HCT116 (cell line): ENCODE measurements at regions not wholly inside any gene's neighbourhood (a gene's known extent, or its start where the extent isn't known, plus 50 kb on each side); places are given as distances from the start of the nearest gene placed in this dataset.
"Not testable (repeated sequence)": the region's sequence is repeated elsewhere in the genome, so short reads cannot be mapped to it uniquely, and the experiment has no call there.

Source experiments
- ATAC-seq: fragments of 200-7000 bp; cut with Tn5 transposase; 2 replicates; pipeline ENCODE4 v1.9.1; 2020; ENCODE audit warnings: mild to moderate bottlenecking, moderate library complexity
- BruUV-seq: library from RNA; stranded (reverse); fragments of 400-500 nt; replicated peaks from 2 replicates; lab custom pipeline; 2021; lab: Mats Ljungman, UMichigan
- CTCF ChIA-PET: fragments of 300-600 bp; sonication (Branson Sonifier 250); formaldehyde crosslinking; loops from one replicate; lab custom pipeline; 2021; ENCODE audit warnings: antibody characterized with exemption; lab: Charles Lee
- POLR2A ChIA-PET: fragments of 300-600, 350-600 bp; sonication (Branson Sonifier 250); formaldehyde crosslinking; loops from one replicate; lab custom pipeline; 2021; ENCODE audit warnings: antibody characterized with exemption; lab: Charles Lee
- RAD21 ChIA-PET, 2 experiments: fragments of 300-600 bp; sonication (Branson Sonifier 250); formaldehyde crosslinking; loops; one replicate each; lab custom pipeline; 2023; ENCODE audit warnings: low total read pairs in 2 of 2; ENCODE audit not compliant: uncharacterized antibody in 2 of 2, unreplicated experiment in 2 of 2, low non-redundant PET in 1 of 2; lab: Charles Lee
- DNase-seq: peaks from one replicate; pipeline ENCODE4 v3.0.0-alpha.2; 2010; ENCODE audit warnings: low read depth, low spot score
- H2AFZ ChIP-seq: fragments of 200-600 bp; shearing (Covaris generic), sonication (generic); 2 replicates; pipeline ENCODE4 v1.6.1; 2017; ENCODE audit warnings: low read depth, mixed run types, mixed read lengths, antibody characterized with exemption, low read length; ENCODE audit not compliant: poor library complexity, severe bottlenecking
- H3K27ac ChIP-seq: 2 replicates; pipeline ENCODE4 v1.5.1; 2012; ENCODE audit warnings: low read depth, low read length
- H3K27me3 ChIP-seq: fragments of 200-600 bp; sonication (generic); 2 replicates; pipeline ENCODE4 v1.6.1; 2016; ENCODE audit warnings: mixed run types, low read length, mixed read lengths; ENCODE audit not compliant: insufficient read depth
- H3K36me3 ChIP-seq, 2 experiments: fragments of 200-500 bp in 1 of 2; fragments of 200-600 bp in 1 of 2; sonication (Bioruptor generic) in 1 of 2; sonication (generic) in 1 of 2; 2 replicates each; pipeline versions ENCODE4 v1.5.1 to v1.6.1; 2014 to 2016; ENCODE audit warnings: low read length in 2 of 2, inconsistent platforms in 1 of 2, mixed read lengths in 1 of 2, mixed run types in 1 of 2; ENCODE audit not compliant: insufficient read depth in 2 of 2, control insufficient read depth in 1 of 2
- H3K4me1 ChIP-seq, 2 experiments: fragments of 200-600 bp in 1 of 2; sonication (generic) in 1 of 2; 2 replicates each; pipeline versions ENCODE4 v1.5.1 to v1.6.1; 2012 to 2017; ENCODE audit warnings: low read length in 2 of 2, inconsistent platforms in 1 of 2, mild to moderate bottlenecking in 1 of 2, mixed read lengths in 1 of 2, mixed run types in 1 of 2, moderate library complexity in 1 of 2; ENCODE audit not compliant: insufficient read depth in 2 of 2, control insufficient read depth in 1 of 2
- H3K4me2 ChIP-seq: fragments of 200-600 bp; sonication (generic); 2 replicates; pipeline ENCODE4 v1.6.1; 2017; ENCODE audit warnings: mixed run types, low read length, mixed read lengths
- H3K4me3 ChIP-seq, 2 experiments: fragments of 200-600 bp in 1 of 2; sonication (generic) in 1 of 2; replicated peaks in 1 of 2; 2 replicates each; pipeline ENCODE4 v1.5.1; 2011 to 2016; ENCODE audit warnings: low read length in 2 of 2, control low read depth in 1 of 2, low read depth in 1 of 2, mild to moderate bottlenecking in 1 of 2, mixed read lengths in 1 of 2, mixed run types in 1 of 2
- H3K79me2 ChIP-seq: fragments of 200-600 bp; sonication (generic); 2 replicates; pipeline ENCODE4 v1.6.1; 2017; ENCODE audit warnings: mild to moderate bottlenecking, mixed run types, low read length, moderate library complexity, mixed read lengths; ENCODE audit not compliant: insufficient read depth
- H3K9ac ChIP-seq: fragments of 200-600 bp; sonication (generic); 2 replicates; pipeline ENCODE4 v1.6.1; 2016; ENCODE audit warnings: low read length, mixed read lengths
- H3K9me2 ChIP-seq: fragments of 200-600 bp; sonication (generic), shearing (Covaris generic); 2 replicates; pipeline ENCODE4 v1.6.1; 2017; ENCODE audit warnings: mixed run types, mild to moderate bottlenecking, moderate library complexity; ENCODE audit not compliant: insufficient read depth
- H3K9me3 ChIP-seq, 2 experiments: fragments of 200-500 bp in 1 of 2; fragments of 200-600 bp in 1 of 2; sonication (Bioruptor generic) in 1 of 2; sonication (generic) in 1 of 2; 2 replicates each; pipeline ENCODE4 v1.6.1; 2014 to 2017; ENCODE audit warnings: low read length in 2 of 2, mixed read lengths in 2 of 2, inconsistent platforms in 1 of 2, low read depth in 1 of 2, mild to moderate bottlenecking in 1 of 2, mixed run types in 1 of 2, moderate library complexity in 1 of 2; ENCODE audit not compliant: control insufficient read depth in 1 of 2, insufficient read depth in 1 of 2
- H4K20me1 ChIP-seq: fragments of 200-600 bp; sonication (generic), shearing (Covaris generic); 2 replicates; pipeline ENCODE4 v1.6.1; 2017; ENCODE audit warnings: mixed run types, mild to moderate bottlenecking, moderate library complexity; ENCODE audit not compliant: insufficient read depth
- POLR2AphosphoS5 ChIP-seq: IDR thresholded peaks from 2 replicates; pipeline ENCODE4 v1.6.1; 2011; ENCODE audit warnings: mild to moderate bottlenecking, low read depth, low read length, moderate library complexity
- ZFX ChIP-seq: fragments of 450-650 bp; IDR thresholded peaks from 2 replicates; pipeline ENCODE4 v1.6.1; 2017
- intact Hi-C: fragments of 100-400 bp; cut with micrococcal nuclease; formaldehyde crosslinking; loops from 2 replicates; pipeline ENCODE4 v1.10.0; 2022
- TF ChIP-seq, protein P1 (sequence below): IDR thresholded peaks from 2 replicates; pipeline ENCODE4 v1.6.1; 2012

DNA sequence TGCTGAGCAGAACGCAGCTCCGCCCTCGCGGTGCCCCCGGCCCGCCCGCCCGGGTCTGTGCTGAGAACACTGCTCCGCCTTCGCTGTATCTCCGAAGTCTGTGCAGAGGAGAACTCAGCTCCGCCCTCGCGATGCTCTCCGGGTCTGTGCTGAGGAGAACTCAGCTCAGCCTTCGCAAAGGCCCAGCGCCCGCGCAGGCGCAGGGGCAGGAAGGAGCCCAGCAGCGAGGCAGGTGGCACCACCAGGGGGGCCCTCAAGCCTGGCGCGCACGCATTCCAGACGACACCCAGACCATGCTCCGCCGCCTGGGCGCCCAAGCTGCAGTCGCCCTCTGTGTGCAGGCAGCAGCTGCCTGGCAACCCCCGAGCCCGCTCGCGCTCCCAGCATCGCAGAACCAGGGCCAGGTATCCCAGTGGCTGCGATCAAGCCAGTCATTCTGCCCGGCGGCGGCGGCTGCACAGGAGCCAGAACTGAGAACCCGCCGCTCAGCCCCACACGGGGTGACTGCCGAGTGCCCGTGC is 64.1 kb upstream of the GPR39 start:
- H3K9ac ChIP-seq, BruUV-seq, CTCF ChIA-PET, H3K79me2 ChIP-seq, H3K27me3 ChIP-seq, H3K9me3 ChIP-seq, H4K20me1 ChIP-seq, H2AFZ ChIP-seq, POLR2A ChIA-PET, H3K9me2 ChIP-seq, H3K36me3 ChIP-seq, intact Hi-C loops, H3K4me1 ChIP-seq, RAD21 ChIA-PET: not testable (repeated sequence)
- TF ChIP-seq, protein P1, sequence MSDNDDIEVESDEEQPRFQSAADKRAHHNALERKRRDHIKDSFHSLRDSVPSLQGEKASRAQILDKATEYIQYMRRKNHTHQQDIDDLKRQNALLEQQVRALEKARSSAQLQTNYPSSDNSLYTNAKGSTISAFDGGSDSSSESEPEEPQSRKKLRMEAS, result peak; percentile 53; the same call in 1 of the 2 replicates
- peak; percentile 34 for DNase-seq
- ATAC-seq, result peak; percentile 92
- peak overlapping the region; percentile 23 to 33; a peak in 3 of 4 replicates for H3K4me3 ChIP-seq
- H3K27ac ChIP-seq, result peak overlapping the region; percentile 47
- H3K4me2 ChIP-seq, result peak overlapping the region; percentile 53

- H3K9me2 ChIP-seq, result not testable (repeated sequence)
- TF ChIP-seq POLR2AphosphoS5 (0 out of 2 replicates have a peak, but pooled peaks have one; percentile 19), ZFX (0 out of 2 replicates have a peak, but pooled peaks have one; percentile 4)
- TF ChIP-seq, all 23 proteins: peak for 2; not testable (repeated sequence) for 21
- H3K4me1 ChIP-seq, H3K9ac ChIP-seq, H3K36me3 ChIP-seq, POLR2A ChIA-PET, H3K9me3 ChIP-seq, H3K79me2 ChIP-seq, H4K20me1 ChIP-seq, DNase-seq, intact Hi-C loops, BruUV-seq, H3K27me3 ChIP-seq, CTCF ChIA-PET, RAD21 ChIA-PET, ATAC-seq, H2AFZ ChIP-seq: not testable (repeated sequence)
- peak overlapping the region; percentile 31 to 41; a peak in 3 of 4 replicates for H3K4me3 ChIP-seq
- H3K4me2 ChIP-seq, result peak overlapping the region; percentile 53
- H3K27ac ChIP-seq, result peak overlapping the region; percentile 53
These were observed 63.2 kb upstream of the GPR39 start for GRCh38 chr2:132353380-132353779.

DNA sequence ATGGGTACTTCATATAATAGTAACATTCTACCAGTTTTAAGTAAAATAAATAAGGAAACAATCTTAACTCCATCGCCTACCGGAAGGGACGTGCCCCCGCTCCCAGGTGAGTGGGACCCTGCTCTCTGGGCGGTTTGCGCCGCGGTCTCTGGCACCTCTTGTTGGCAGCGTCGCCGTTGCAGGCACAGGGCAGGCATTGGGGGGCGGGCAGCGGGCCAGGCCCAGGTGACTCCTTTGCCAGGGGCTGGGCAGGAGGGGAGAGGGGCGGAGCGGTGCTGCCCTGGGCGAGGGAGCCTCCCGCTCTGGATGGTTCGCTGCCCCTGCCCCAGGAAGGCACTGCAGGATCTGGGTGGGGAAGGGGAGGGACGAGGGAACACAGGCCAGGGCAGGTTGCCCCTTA is 55.6 kb upstream of the GPR39 start:
- H2AFZ ChIP-seq, H3K4me1 ChIP-seq, H3K9ac ChIP-seq, H3K4me3 ChIP-seq, H3K9me2 ChIP-seq, POLR2A ChIA-PET, ATAC-seq, H3K36me3 ChIP-seq, H3K79me2 ChIP-seq, BruUV-seq, CTCF ChIA-PET, H3K9me3 ChIP-seq, intact Hi-C loops, DNase-seq, H3K27me3 ChIP-seq, H4K20me1 ChIP-seq, H3K4me2 ChIP-seq, RAD21 ChIA-PET, H3K27ac ChIP-seq: not testable (repeated sequence)

DNA sequence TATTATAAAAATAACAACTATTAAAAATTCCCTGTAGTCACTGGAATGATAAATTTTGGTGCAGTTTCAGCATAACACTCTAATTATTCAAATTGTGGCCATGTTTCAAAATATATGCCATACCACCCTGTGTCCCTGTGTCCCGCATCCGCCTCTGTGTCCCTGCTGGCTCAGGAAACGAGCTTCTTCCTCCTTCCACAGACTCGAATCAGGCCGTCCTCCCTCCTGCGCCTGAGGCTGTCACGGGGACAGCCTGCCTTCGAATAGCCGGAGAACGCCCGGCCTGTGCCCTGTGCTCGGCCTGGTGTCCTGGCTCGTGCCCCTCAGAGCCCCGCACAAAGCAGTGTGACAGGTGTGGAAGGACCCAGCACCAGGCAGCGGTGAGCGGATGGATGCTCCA is 55.1 kb upstream of the GPR39 start:
- POLR2A ChIA-PET, H4K20me1 ChIP-seq, DNase-seq, CTCF ChIA-PET, H3K27ac ChIP-seq, RAD21 ChIA-PET, H3K4me3 ChIP-seq, H3K79me2 ChIP-seq, H3K27me3 ChIP-seq, H2AFZ ChIP-seq, ATAC-seq, H3K9me3 ChIP-seq, intact Hi-C loops, H3K4me1 ChIP-seq, H3K4me2 ChIP-seq, H3K9me2 ChIP-seq, BruUV-seq, H3K9ac ChIP-seq, H3K36me3 ChIP-seq: not testable (repeated sequence)
